Testis (tissue), 2 donors: ENCODE measurements at regions not wholly inside any gene's neighbourhood (a gene's known extent, or its start where the extent isn't known, plus 50 kb on each side); places are given as distances from the start of the nearest gene placed in this dataset.

Experiments
- DNase-seq: peaks from one replicate; pipeline ENCODE4 v3.0.0-alpha.2; 2019
- H3K27ac ChIP-seq, 2 donors: fragments of 200-600 bp; sonication (generic); one replicate each; pipeline ENCODE4 v1.5.1; 2019
- H3K27me3 ChIP-seq: fragments of 200-600 bp; sonication (generic); one replicate; pipeline ENCODE4 v1.5.1; 2019
- H3K36me3 ChIP-seq: fragments of 200-600 bp; sonication (generic); one replicate; pipeline ENCODE4 v1.5.1; 2017; ENCODE audit warnings: low read depth; ENCODE audit errors: missing control alignments
- H3K4me1 ChIP-seq: fragments of 200-600 bp; sonication (generic); one replicate; pipeline ENCODE4 v1.5.1; 2019
- H3K4me3 ChIP-seq, 2 donors: fragments of 200-600 bp; sonication (generic); one replicate each; pipeline ENCODE4 v1.5.1; 2017 to 2019
- H3K9me3 ChIP-seq: fragments of 200-600 bp; sonication (generic); one replicate; pipeline ENCODE4 v1.5.1; 2017
- POLR2A ChIP-seq: fragments of 450-650 bp; IDR thresholded peaks from one replicate; pipeline ENCODE4 v1.6.1; 2017; ENCODE audit warnings: antibody characterized with exemption, mild to moderate bottlenecking, moderate library complexity
- WGBS, 2 donors: methylation state at CpG; one replicate each; pipeline ENCODE4 v1.1.5; 2018; 5-methylcytosine and 5-hydroxymethylcytosine counted together
- intact Hi-C: fragments of 100-400 bp; cut with DNase I; formaldehyde crosslinking; loops from one replicate; pipeline ENCODE4 v1.15.1; 2023; ENCODE audit warnings: low total_unique reads
- TF ChIP-seq, protein P1 (sequence below), 3 experiments: fragments of 450-650 bp in 2 of 3; fragments of 200-600 bp in 1 of 3; sonication (generic) in 1 of 3; IDR thresholded peaks; one replicate each; pipeline ENCODE4 v1.5.1; 2016 to 2019; ENCODE audit warnings: antibody characterized with exemption in 3 of 3, mild to moderate bottlenecking in 2 of 3, moderate library complexity in 1 of 3

DNA sequence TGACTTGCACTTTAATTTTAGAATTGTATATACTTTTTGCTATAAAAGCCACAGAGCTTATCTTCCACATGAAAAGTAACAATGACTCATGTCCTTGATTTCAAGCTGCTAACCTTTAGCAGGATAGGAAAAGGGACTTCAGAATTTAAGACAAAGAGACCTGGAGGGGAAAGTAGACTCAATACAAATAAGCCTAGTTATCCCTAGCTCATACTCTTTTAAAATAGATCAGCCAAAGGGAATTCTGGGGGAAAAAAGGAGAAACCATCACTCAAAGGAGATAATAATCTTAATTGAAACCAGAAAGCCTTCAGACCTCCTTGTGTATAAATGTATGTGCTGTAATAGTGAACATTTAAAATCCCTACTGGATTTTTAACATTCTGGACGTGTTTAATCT, 930.3 kb downstream of the NTRK3 start:
- Histone ChIP-seq H3K4me3 (no peak overlapping the region), H3K27me3 (no peaks in the 10 kb centered on the region), H3K9me3 (no peaks in the 10 kb centered on the region), H3K36me3 (no peaks in the 10 kb centered on the region), H3K4me1 (no peaks in the 10 kb centered on the region), H3K27ac (no peak overlapping the region)
- intact Hi-C loops, result no loop called here
- 45 to 48% methylated on average over 1 of the region's 1 CpG for WGBS, 2 donors
- TF ChIP-seq, protein P1, sequence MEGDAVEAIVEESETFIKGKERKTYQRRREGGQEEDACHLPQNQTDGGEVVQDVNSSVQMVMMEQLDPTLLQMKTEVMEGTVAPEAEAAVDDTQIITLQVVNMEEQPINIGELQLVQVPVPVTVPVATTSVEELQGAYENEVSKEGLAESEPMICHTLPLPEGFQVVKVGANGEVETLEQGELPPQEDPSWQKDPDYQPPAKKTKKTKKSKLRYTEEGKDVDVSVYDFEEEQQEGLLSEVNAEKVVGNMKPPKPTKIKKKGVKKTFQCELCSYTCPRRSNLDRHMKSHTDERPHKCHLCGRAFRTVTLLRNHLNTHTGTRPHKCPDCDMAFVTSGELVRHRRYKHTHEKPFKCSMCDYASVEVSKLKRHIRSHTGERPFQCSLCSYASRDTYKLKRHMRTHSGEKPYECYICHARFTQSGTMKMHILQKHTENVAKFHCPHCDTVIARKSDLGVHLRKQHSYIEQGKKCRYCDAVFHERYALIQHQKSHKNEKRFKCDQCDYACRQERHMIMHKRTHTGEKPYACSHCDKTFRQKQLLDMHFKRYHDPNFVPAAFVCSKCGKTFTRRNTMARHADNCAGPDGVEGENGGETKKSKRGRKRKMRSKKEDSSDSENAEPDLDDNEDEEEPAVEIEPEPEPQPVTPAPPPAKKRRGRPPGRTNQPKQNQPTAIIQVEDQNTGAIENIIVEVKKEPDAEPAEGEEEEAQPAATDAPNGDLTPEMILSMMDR (IDR thresholded peaks at IDR 0.05), result no peak
- no peak for TF ChIP-seq POLR2A
- DNase-seq, result no peak

DNA sequence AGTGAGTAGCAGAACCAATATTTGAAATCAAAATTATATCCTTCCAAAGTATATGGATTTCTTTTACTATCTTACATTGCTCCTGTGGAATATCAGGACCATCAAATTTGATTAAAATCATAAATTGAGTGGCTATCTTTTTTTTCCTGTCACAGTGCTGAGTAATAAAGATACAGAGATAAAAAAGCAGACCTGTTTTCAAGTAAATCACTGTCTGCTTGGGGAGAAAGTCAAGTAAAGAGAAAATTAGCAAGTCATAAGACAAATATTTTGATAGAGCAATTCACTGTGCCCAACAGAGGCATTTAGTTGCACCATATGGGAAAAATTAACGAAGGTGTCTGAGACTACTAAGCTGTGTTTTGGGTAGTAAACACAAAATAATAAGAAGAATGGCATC, 933.7 kb downstream of the NTRK3 start:
- WGBS, 2 donors, result 73 to 76% methylated on average over 1 of the region's 1 CpG
- no peak for DNase-seq

DNA sequence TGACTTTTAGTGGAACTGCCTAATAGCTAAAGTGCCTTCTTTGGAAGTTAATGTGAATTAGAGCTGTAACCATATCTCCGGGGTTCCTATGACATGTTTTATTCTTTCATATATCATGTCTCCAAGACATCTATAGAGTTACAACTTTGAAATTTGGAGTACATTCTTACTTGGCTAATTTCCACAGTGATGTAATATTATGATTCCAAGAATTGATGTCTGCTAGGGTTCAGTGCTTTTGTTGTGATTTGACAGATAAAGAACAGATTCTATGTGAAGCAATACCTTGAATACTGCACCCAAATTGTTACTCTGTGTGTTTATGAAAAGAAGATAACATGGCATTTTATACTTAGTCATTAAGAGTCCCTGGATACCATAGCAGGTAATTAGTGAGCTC, 934.3 kb downstream of the NTRK3 start:
- no peaks in the 10 kb centered on the region for H3K36me3 ChIP-seq
- H3K4me1 ChIP-seq, result no peaks in the 10 kb centered on the region
- no peaks in the 10 kb centered on the region for H3K9me3 ChIP-seq
- WGBS, 2 donors, result 78 to 80% methylated on average over 1 of the region's 1 CpG
- no peak overlapping the region for H3K4me3 ChIP-seq
- H3K27me3 ChIP-seq, result no peaks in the 10 kb centered on the region
- TF ChIP-seq POLR2A, result no peak
- TF ChIP-seq, protein P1 (IDR thresholded peaks at IDR 0.05), result no peak
- intact Hi-C loops, result no loop called here
- no peak overlapping the region for H3K27ac ChIP-seq
- no peak for DNase-seq

More for the DNA sequence above, 933.7 kb downstream of the NTRK3 start:
- H3K4me1 ChIP-seq, result no peaks in the 10 kb centered on the region
- no peak overlapping the region for H3K4me3 ChIP-seq
- TF ChIP-seq, protein P1 (IDR thresholded peaks at IDR 0.05), result no peak
- TF ChIP-seq POLR2A, result no peak
- no peak overlapping the region for H3K27ac ChIP-seq
- intact Hi-C loops, result no loop called here
- no peaks in the 10 kb centered on the region for H3K36me3 ChIP-seq
- H3K9me3 ChIP-seq, result no peaks in the 10 kb centered on the region
- no peaks in the 10 kb centered on the region for H3K27me3 ChIP-seq

DNA sequence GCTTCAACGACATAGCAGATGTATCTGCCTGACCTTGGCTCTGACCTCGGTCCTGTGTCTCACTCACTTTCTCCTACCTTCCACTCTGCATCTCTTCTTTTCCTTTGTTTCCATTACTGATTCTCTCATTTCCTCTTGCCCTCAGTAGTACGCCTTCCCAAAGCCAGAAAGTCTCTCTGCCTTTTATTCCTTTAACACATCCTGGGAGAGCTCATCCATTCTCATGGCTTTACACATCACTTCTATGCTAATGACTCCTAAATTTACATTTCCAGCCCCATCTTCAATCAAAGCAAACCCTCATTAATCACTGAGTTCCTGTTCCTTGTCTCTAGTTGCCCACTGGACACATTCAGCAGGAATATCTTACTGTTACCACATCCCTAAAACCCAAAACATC, 938.6 kb downstream of the NTRK3 start:
- TF ChIP-seq POLR2A, result no peak
- TF ChIP-seq, protein P1 (IDR thresholded peaks at IDR 0.05), result no peak
- Histone ChIP-seq H3K4me3 (no peak overlapping the region), H3K9me3 (no peaks in the 10 kb centered on the region), H3K27me3 (no peaks in the 10 kb centered on the region), H3K27ac (no peak overlapping the region), H3K4me1 (no peaks in the 10 kb centered on the region), H3K36me3 (no peaks in the 10 kb centered on the region)
- intact Hi-C loops, result no loop called here
- WGBS, 2 donors, result 53 to 55% methylated on average over 3 of the region's 3 CpGs
- DNase-seq, result no peak

DNA sequence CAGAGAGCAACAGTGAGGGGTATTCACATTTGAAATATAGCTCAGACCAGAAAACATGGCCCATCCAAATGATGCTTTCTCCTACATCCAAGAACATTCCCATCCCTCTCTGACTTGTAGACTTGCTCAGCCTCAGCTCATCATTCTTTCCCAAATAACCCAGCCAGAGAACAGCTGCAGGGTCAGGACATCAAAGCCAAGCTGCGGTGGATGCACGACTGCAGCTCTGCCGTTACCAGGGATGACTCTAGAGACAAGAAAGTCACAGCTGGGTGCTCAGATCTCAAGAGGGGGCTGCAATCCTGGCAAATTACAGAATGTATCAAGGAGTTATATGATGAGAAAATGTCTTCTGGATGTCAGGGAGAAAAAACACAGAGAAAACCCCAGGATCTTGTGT, 944.3 kb downstream of the NTRK3 start:
- DNase-seq, result no peak

More for the DNA sequence above, 944.3 kb downstream of the NTRK3 start:
- Histone ChIP-seq H3K4me3 (no peak overlapping the region), H3K27ac (no peak overlapping the region), H3K4me1 (no peaks in the 10 kb centered on the region), H3K36me3 (no peaks in the 10 kb centered on the region), H3K9me3 (no peaks in the 10 kb centered on the region), H3K27me3 (no peaks in the 10 kb centered on the region)
- intact Hi-C loops, result no loop called here
- TF ChIP-seq, protein P1 (IDR thresholded peaks at IDR 0.05), result no peak
- TF ChIP-seq POLR2A, result no peak
- 34 to 46% methylated on average over 3 of the region's 3 CpGs for WGBS, 2 donors
